Keratinocyte (primary cell): ENCODE measurements at regions not wholly inside any gene's neighbourhood (a gene's known extent, or its start where the extent isn't known, plus 50 kb on each side); places are given as distances from the start of the nearest gene placed in this dataset.

Experiments used
- DNase-seq: peaks from one replicate; pipeline ENCODE4 v3.0.0-alpha.2; 2011; ENCODE audit warnings: low read depth, missing footprints, low spot score
- FAIRE-seq: peaks from 2 replicates; lab custom pipeline; 2011; peaks lifted over from hg19 to GRCh38; lab: Jason Lieb, UNC
- H2AFZ ChIP-seq: 2 replicates; pipeline ENCODE4 v1.6.0; 2012; ENCODE audit warnings: low read length, control low read depth, inconsistent platforms; ENCODE audit not compliant: control insufficient read depth
- H3K27ac ChIP-seq: 2 replicates; pipeline ENCODE4 v1.5.1; 2011; ENCODE audit warnings: low read length; ENCODE audit not compliant: control insufficient read depth, insufficient read depth
- H3K27me3 ChIP-seq: 3 replicates; pipeline ENCODE4 v1.6.0; 2011; ENCODE audit warnings: low read length; ENCODE audit not compliant: control insufficient read depth, insufficient read depth; ENCODE audit errors: extremely low read depth
- H3K36me3 ChIP-seq, 2 experiments: 2 replicates in 1 of 2; 3 replicates in 1 of 2; pipeline ENCODE4 v1.5.1; 2011; ENCODE audit warnings: low read length in 2 of 2, mild to moderate bottlenecking in 1 of 2; ENCODE audit not compliant: control insufficient read depth in 2 of 2, insufficient read depth in 2 of 2; ENCODE audit errors: extremely low read depth in 1 of 2
- H3K4me1 ChIP-seq: 3 replicates; pipeline ENCODE4 v1.5.1; 2011; ENCODE audit warnings: low read length; ENCODE audit not compliant: control insufficient read depth, insufficient read depth; ENCODE audit errors: extremely low read depth
- H3K4me2 ChIP-seq: 3 replicates; pipeline ENCODE4 v1.6.0; 2011; ENCODE audit warnings: low read depth, low read length; ENCODE audit not compliant: control insufficient read depth, insufficient read depth; ENCODE audit errors: extremely low read depth
- H3K4me3 ChIP-seq, 3 experiments: fragments of 200-600 bp in 1 of 3; sonication (generic) in 1 of 3; 2 replicates in 2 of 3; 3 replicates in 1 of 3; pipeline ENCODE4 v1.5.1; 2011 to 2016; ENCODE audit warnings: low read length in 3 of 3, mild to moderate bottlenecking in 3 of 3, control low read depth in 2 of 3, inconsistent platforms in 1 of 3, low read depth in 1 of 3, mixed read lengths in 1 of 3, mixed run types in 1 of 3, moderate library complexity in 1 of 3; ENCODE audit not compliant: control insufficient read depth in 2 of 3, insufficient read depth in 2 of 3; ENCODE audit errors: extremely low read depth in 1 of 3
- H3K79me2 ChIP-seq: 2 replicates; pipeline ENCODE4 v1.6.0; 2012; ENCODE audit warnings: low read length; ENCODE audit not compliant: control insufficient read depth, insufficient read depth
- H3K9ac ChIP-seq: 3 replicates; pipeline ENCODE4 v1.6.0; 2011; ENCODE audit warnings: low read length; ENCODE audit not compliant: control insufficient read depth, insufficient read depth; ENCODE audit errors: extremely low read depth
- H3K9me1 ChIP-seq: 3 replicates; pipeline ENCODE4 v1.6.0; 2011; ENCODE audit warnings: low read length; ENCODE audit not compliant: control insufficient read depth, insufficient read depth; ENCODE audit errors: extremely low read depth
- H3K9me3 ChIP-seq: 2 replicates; pipeline ENCODE4 v1.5.1; 2012; ENCODE audit warnings: low read depth, low read length; ENCODE audit not compliant: control insufficient read depth
- H4K20me1 ChIP-seq: 3 replicates; pipeline ENCODE4 v1.6.0; 2011; ENCODE audit warnings: low read length; ENCODE audit not compliant: control insufficient read depth, insufficient read depth; ENCODE audit errors: extremely low read depth
- EZH2 ChIP-seq: IDR thresholded peaks from one replicate; pipeline ENCODE4 v1.6.1; 2012; ENCODE audit warnings: inconsistent platforms, mild to moderate bottlenecking, low read length, moderate library complexity
- dilution Hi-C: fragments of 300-500 bp; cut with MboI; formaldehyde crosslinking; loops from one replicate; pipeline ENCODE4 v1.7.0; 2020; ENCODE audit warnings: low sequenced_read_pairs; ENCODE audit not compliant: extremely low pct_ligation_motif_present
- TF ChIP-seq, protein P1 (sequence below), 3 experiments: IDR thresholded peaks in 1 of 3; conservative IDR thresholded peaks in 1 of 3; optimal IDR thresholded peaks in 1 of 3; 2 replicates in 2 of 3; 3 replicates in 1 of 3; pipeline versions ENCODE3 to v1.5.1; 2011; ENCODE audit warnings: low read length in 3 of 3, mild to moderate bottlenecking in 3 of 3, moderate library complexity in 2 of 3, control low read depth in 1 of 3, inconsistent platforms in 1 of 3; ENCODE audit not compliant: insufficient read depth in 2 of 3; ENCODE audit errors: extremely low read depth in 1 of 3

DNA sequence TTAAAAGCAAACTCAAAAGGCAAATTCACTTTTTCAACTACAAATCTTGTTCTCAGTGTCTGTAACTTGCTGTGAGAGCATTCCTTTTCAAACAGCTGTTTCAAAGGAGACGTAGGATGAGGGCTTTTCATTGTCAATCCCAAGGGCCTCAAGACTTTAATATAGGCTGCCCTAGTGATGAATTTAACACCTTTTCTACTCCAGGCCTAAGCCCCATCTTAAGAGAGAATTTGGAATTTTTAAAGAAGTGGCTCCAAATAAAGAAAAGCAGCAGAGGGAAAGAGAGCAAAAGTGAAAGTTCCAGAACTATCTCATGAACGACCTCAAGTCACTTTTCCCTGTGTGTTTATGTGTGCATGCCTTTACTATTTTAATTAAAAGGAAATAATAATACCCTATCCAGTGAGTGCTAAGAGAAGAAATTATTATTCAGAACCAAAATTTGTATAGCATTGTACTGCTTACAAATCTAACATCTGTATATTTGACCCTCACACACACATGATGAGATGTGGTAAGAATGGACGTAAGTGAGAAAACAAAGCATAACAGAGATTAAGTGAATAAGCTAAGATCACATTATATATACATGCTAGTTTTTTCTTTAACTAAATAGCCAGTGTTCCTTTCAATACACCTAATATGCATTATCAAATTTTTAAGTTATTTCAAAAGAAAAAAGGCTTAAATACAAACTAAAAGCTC is 196.4 kb downstream of the VGLL3 start:
- no peaks in the 10 kb centered on the region for H3K36me3 ChIP-seq
- H3K79me2 ChIP-seq: no peaks in the 10 kb centered on the region
- peaks cover 10% of the 10 kb centered on the region for H3K4me1 ChIP-seq
- no peaks in the 10 kb centered on the region for H4K20me1 ChIP-seq
- DNase-seq (no peak), FAIRE-seq (no peak)
- H3K27ac ChIP-seq: no peak overlapping the region
- H2AFZ ChIP-seq: peak overlapping the region; percentile 8
- no peaks in the 10 kb centered on the region for H3K9me1 ChIP-seq
- no peak overlapping the region for H3K4me2 ChIP-seq
- dilution Hi-C loops: no loop called here
- TF ChIP-seq EZH2: no peak
- TF ChIP-seq, protein P1, sequence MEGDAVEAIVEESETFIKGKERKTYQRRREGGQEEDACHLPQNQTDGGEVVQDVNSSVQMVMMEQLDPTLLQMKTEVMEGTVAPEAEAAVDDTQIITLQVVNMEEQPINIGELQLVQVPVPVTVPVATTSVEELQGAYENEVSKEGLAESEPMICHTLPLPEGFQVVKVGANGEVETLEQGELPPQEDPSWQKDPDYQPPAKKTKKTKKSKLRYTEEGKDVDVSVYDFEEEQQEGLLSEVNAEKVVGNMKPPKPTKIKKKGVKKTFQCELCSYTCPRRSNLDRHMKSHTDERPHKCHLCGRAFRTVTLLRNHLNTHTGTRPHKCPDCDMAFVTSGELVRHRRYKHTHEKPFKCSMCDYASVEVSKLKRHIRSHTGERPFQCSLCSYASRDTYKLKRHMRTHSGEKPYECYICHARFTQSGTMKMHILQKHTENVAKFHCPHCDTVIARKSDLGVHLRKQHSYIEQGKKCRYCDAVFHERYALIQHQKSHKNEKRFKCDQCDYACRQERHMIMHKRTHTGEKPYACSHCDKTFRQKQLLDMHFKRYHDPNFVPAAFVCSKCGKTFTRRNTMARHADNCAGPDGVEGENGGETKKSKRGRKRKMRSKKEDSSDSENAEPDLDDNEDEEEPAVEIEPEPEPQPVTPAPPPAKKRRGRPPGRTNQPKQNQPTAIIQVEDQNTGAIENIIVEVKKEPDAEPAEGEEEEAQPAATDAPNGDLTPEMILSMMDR (optimal IDR thresholded peaks at IDR 0.05 in 1 of 3, IDR thresholded peaks at IDR 0.05 in 1 of 3, conservative IDR thresholded peaks at IDR 0.05 in 1 of 3; ENCODE audit: extremely low read depth in 1 of 3, insufficient read depth in 2 of 3, low read length in 3 of 3): no peak
- H3K9ac ChIP-seq: no peak overlapping the region
- no peaks in the 10 kb centered on the region for H3K9me3 ChIP-seq
- no peaks in the 10 kb centered on the region for H3K27me3 ChIP-seq
- no peak overlapping the region for H3K4me3 ChIP-seq

DNA sequence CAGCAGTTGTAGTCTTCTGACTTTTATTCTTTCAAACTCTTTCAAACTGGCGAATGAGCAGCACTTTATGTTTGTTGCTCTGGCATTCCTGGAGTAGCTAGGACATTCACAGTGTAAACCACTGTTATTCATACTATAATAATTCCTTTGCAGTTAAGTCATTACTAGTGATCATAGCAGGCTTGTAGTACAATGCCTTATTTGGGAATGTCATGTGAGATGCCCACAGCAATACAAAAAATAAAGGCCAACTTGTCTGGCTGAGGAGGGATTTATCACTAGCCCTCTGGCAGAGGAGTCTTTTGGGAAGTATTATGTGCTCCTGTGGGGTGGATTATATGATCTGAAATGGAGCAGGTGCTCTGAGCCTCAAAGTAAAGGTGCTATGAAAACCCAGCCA is 197.2 kb downstream of the VGLL3 start:
- peaks cover 10% of the 10 kb centered on the region for H3K4me1 ChIP-seq
- H3K9ac ChIP-seq: no peak overlapping the region
- no peak overlapping the region for H3K4me3 ChIP-seq
- H3K9me3 ChIP-seq: no peaks in the 10 kb centered on the region
- H3K27ac ChIP-seq: no peak overlapping the region
- DNase-seq: peak; percentile 40
- dilution Hi-C loops: no loop called here
- H4K20me1 ChIP-seq: no peaks in the 10 kb centered on the region
- H3K4me2 ChIP-seq: peak overlapping the region; percentile 30
- no peaks in the 10 kb centered on the region for H3K79me2 ChIP-seq
- no peaks in the 10 kb centered on the region for H3K36me3 ChIP-seq
- H3K9me1 ChIP-seq: no peaks in the 10 kb centered on the region
- H2AFZ ChIP-seq: peak overlapping the region; percentile 27
- FAIRE-seq: peak; percentile 76
- TF ChIP-seq, protein P1 (optimal IDR thresholded peaks at IDR 0.05 in 1 of 3, IDR thresholded peaks at IDR 0.05 in 1 of 3, conservative IDR thresholded peaks at IDR 0.05 in 1 of 3; ENCODE audit: extremely low read depth in 1 of 3, insufficient read depth in 2 of 3, low read length in 3 of 3): no peak
- TF ChIP-seq EZH2: no peak
- H3K27me3 ChIP-seq: no peaks in the 10 kb centered on the region
